H9 (cell line): ENCODE measurements at regions not wholly inside any gene's neighbourhood (a gene's known extent, or its start where the extent isn't known, plus 50 kb on each side); places are given as distances from the start of the nearest gene placed in this dataset.

ENCODE experiments used
- DNase-seq: peaks from one replicate; pipeline ENCODE4 v3.0.0-alpha.2; 2017
- H2AFZ ChIP-seq: one replicate; pipeline ENCODE4 v1.6.1; 2013; ENCODE audit warnings: mild to moderate bottlenecking, low read length, control low read depth, moderate library complexity
- H2AK5ac ChIP-seq: 2 replicates; pipeline ENCODE4 v1.6.1; 2013; ENCODE audit warnings: low read length, control low read depth, mixed read lengths; ENCODE audit not compliant: insufficient read length
- H2BK120ac ChIP-seq: one replicate; pipeline ENCODE4 v1.6.1; 2013; ENCODE audit warnings: low read depth, mild to moderate bottlenecking, low read length, control low read depth, inconsistent platforms; ENCODE audit not compliant: poor library complexity, severe bottlenecking
- H2BK12ac ChIP-seq: 2 replicates; pipeline ENCODE4 v1.6.1; 2013; ENCODE audit warnings: low read length, control low read depth, mixed read lengths, low read depth; ENCODE audit not compliant: insufficient read length
- H2BK15ac ChIP-seq: 2 replicates; pipeline ENCODE4 v1.6.1; 2013; ENCODE audit warnings: low read depth, low read length, control low read depth
- H2BK20ac ChIP-seq: one replicate; pipeline ENCODE4 v1.6.1; 2013; ENCODE audit warnings: low read depth, mild to moderate bottlenecking, low read length, control low read depth, inconsistent platforms; ENCODE audit not compliant: poor library complexity, severe bottlenecking
- H2BK5ac ChIP-seq: 2 replicates; pipeline ENCODE4 v1.6.1; 2013; ENCODE audit warnings: low read length, control low read depth, mixed read lengths; ENCODE audit not compliant: insufficient read length
- H3K14ac ChIP-seq: 2 replicates; pipeline ENCODE4 v1.6.1; 2013; ENCODE audit warnings: low read length, control low read depth; ENCODE audit not compliant: insufficient read depth
- H3K18ac ChIP-seq: 2 replicates; pipeline ENCODE4 v1.6.1; 2013; ENCODE audit warnings: low read depth, mild to moderate bottlenecking, mixed read lengths, low read length, control low read depth; ENCODE audit not compliant: insufficient read length
- H3K23ac ChIP-seq: 2 replicates; pipeline ENCODE4 v1.6.1; 2013; ENCODE audit warnings: low read length, control low read depth, mixed read lengths, low read depth; ENCODE audit not compliant: insufficient read length
- H3K23me2 ChIP-seq: 2 replicates; pipeline ENCODE4 v1.6.1; 2013; ENCODE audit warnings: low read depth, mild to moderate bottlenecking, mixed read lengths, low read length, control low read depth; ENCODE audit not compliant: insufficient read length, poor library complexity, severe bottlenecking
- H3K27ac ChIP-seq: 2 replicates; pipeline ENCODE4 v1.5.1; 2013; ENCODE audit warnings: low read length, control low read depth, mixed read lengths, low read depth; ENCODE audit not compliant: insufficient read length
- H3K27me3 ChIP-seq: 2 replicates; pipeline ENCODE4 v1.6.1; 2013; ENCODE audit warnings: low read length, control low read depth, inconsistent platforms; ENCODE audit not compliant: insufficient read depth
- H3K4ac ChIP-seq: 2 replicates; pipeline ENCODE4 v1.6.1; 2013; ENCODE audit warnings: low read depth, mild to moderate bottlenecking, control low read depth, inconsistent platforms, low read length, moderate library complexity
- H3K4me1 ChIP-seq: 2 replicates; pipeline ENCODE4 v1.6.1; 2013; ENCODE audit warnings: low read length, control low read depth, inconsistent platforms; ENCODE audit not compliant: insufficient read depth
- H3K4me2 ChIP-seq: 2 replicates; pipeline ENCODE4 v1.6.1; 2013; ENCODE audit warnings: low read length, control low read depth, mixed read lengths; ENCODE audit not compliant: insufficient read length, insufficient read depth
- H3K56ac ChIP-seq: 2 replicates; pipeline ENCODE4 v1.6.1; 2013; ENCODE audit warnings: low read depth, mild to moderate bottlenecking, mixed read lengths, low read length, control low read depth; ENCODE audit not compliant: insufficient read length
- H3K79me1 ChIP-seq: 2 replicates; pipeline ENCODE4 v1.6.1; 2013; ENCODE audit warnings: low read depth, mild to moderate bottlenecking, moderate library complexity, low read length, control low read depth, inconsistent platforms; ENCODE audit not compliant: insufficient read depth, poor library complexity, severe bottlenecking
- H3K79me2 ChIP-seq: 2 replicates; pipeline ENCODE4 v1.6.1; 2013; ENCODE audit warnings: low read length, control low read depth, inconsistent platforms; ENCODE audit not compliant: insufficient read depth
- H3K9ac ChIP-seq: 2 replicates; pipeline ENCODE4 v1.6.1; 2013; ENCODE audit warnings: low read length, control low read depth, mixed read lengths; ENCODE audit not compliant: insufficient read length; ENCODE audit errors: extremely low read depth
- H3K9me3 ChIP-seq: one replicate; pipeline ENCODE4 v1.6.1; 2013; ENCODE audit warnings: low read depth, low read length, inconsistent platforms; ENCODE audit not compliant: control insufficient read depth
- H3T11ph ChIP-seq: one replicate; pipeline ENCODE4 v1.6.1; 2013; ENCODE audit warnings: mild to moderate bottlenecking, low read length, control low read depth, inconsistent platforms
- H4K20me1 ChIP-seq: one replicate; pipeline ENCODE4 v1.6.1; 2013; ENCODE audit not compliant: control insufficient read depth, insufficient read length, insufficient read depth
- H4K5ac ChIP-seq: 2 replicates; pipeline ENCODE4 v1.6.1; 2013; ENCODE audit warnings: low read depth, mild to moderate bottlenecking, mixed read lengths, low read length, control low read depth; ENCODE audit not compliant: insufficient read length
- H4K8ac ChIP-seq: replicated peaks from 2 replicates; pipeline ENCODE4 v1.6.1; 2013; ENCODE audit warnings: low read length, control low read depth, mixed read lengths, low read depth; ENCODE audit not compliant: insufficient read length
- H4K91ac ChIP-seq: 2 replicates; pipeline ENCODE4 v1.6.1; 2013; ENCODE audit warnings: low read depth, mild to moderate bottlenecking, moderate library complexity, mixed read lengths, low read length, control low read depth; ENCODE audit not compliant: insufficient read length
- H3K27ac Mint-ChIP-seq, 3 experiments: 2 replicates in 2 of 3; 3 replicates in 1 of 3; pipeline ENCODE4 v1.8.0; 2020 to 2021; ENCODE audit warnings: mixed read lengths in 3 of 3, mild to moderate bottlenecking in 1 of 3, moderate library complexity in 1 of 3
- H3K27me3 Mint-ChIP-seq: 2 replicates; pipeline ENCODE4 v1.8.0; 2021; ENCODE audit warnings: low read depth, mild to moderate bottlenecking, moderate library complexity, mixed read lengths
- H3K36me3 Mint-ChIP-seq, 3 experiments: 2 replicates in 2 of 3; 3 replicates in 1 of 3; pipeline ENCODE4 v1.8.0; 2020 to 2021; ENCODE audit warnings: low read depth in 3 of 3, mixed read lengths in 3 of 3; ENCODE audit not compliant: insufficient read depth in 1 of 3
- H3K4me1 Mint-ChIP-seq, 2 experiments: 2 replicates each; pipeline ENCODE4 v1.8.0; 2020; ENCODE audit warnings: mixed read lengths in 2 of 2
- H3K4me3 Mint-ChIP-seq, 2 experiments: 2 replicates in 1 of 2; 3 replicates in 1 of 2; pipeline ENCODE4 v1.8.0; 2020 to 2021; ENCODE audit warnings: mild to moderate bottlenecking in 2 of 2, mixed read lengths in 2 of 2, moderate library complexity in 1 of 2
- H3K9me3 Mint-ChIP-seq, 2 experiments: 2 replicates in 1 of 2; 3 replicates in 1 of 2; pipeline ENCODE4 v1.8.0; 2020; ENCODE audit warnings: mild to moderate bottlenecking in 2 of 2, mixed read lengths in 2 of 2, moderate library complexity in 1 of 2
- WGBS: extraction: QIAGEN DNeasy Blood & Tissue Kit; methylation state at CpG from one replicate; pipeline ENCODE4 v1.1.7; 2013; ENCODE audit warnings: missing lambda C conversion rate, low lambda C conversion rate, mixed read lengths; ENCODE audit not compliant: insufficient read length; ENCODE audit errors: extremely low coverage; 5-methylcytosine and 5-hydroxymethylcytosine counted together
- TF ChIP-seq, protein P1 (sequence below): fragments of 200-600 bp; sonication (generic); conservative IDR thresholded peaks from 3 replicates; pipeline ENCODE4 v1.8.0; 2021; ENCODE audit warnings: antibody characterized with exemption, mild to moderate bottlenecking

GRCh38 chr7:33731912-33732311, 173.4 kb upstream of the BMPER start:
- H3K9me3 Mint-ChIP-seq = no peaks in the 10 kb centered on the region
- Histone ChIP-seq H2BK12ac (no peak overlapping the region), H3K4ac (no peak overlapping the region), H3K4me2 (no peak overlapping the region), H3K23ac (no peak overlapping the region), H2BK20ac (no peak overlapping the region), H3K23me2 (no peaks in the 10 kb centered on the region), H2BK120ac (no peak overlapping the region), H3K79me1 (no peaks in the 10 kb centered on the region), H3T11ph (no peak overlapping the region), H3K14ac (no peak overlapping the region), H3K27me3 (no peaks in the 10 kb centered on the region), H4K8ac (no peak overlapping the region), H4K91ac (no peak overlapping the region), H4K5ac (no peak overlapping the region), H3K79me2 (no peaks in the 10 kb centered on the region), H3K56ac (no peak overlapping the region), H3K9me3 (no peaks in the 10 kb centered on the region), H3K9ac (no peak overlapping the region), H2BK5ac (no peak overlapping the region), H3K27ac (no peak overlapping the region), H2AFZ (no peak overlapping the region), H4K20me1 (no peaks in the 10 kb centered on the region), H2AK5ac (no peak overlapping the region), H3K4me1 (0 out of 2 replicates have a peak, but pooled peaks cover 2% of the 10 kb centered on the region), H2BK15ac (no peak overlapping the region), H3K18ac (no peak overlapping the region)
- H3K4me1 Mint-ChIP-seq = peaks cover 20 to 26% of the 10 kb centered on the region in 2 experiments
- H3K27me3 Mint-ChIP-seq = peaks cover 2% of the 10 kb centered on the region; the same call in 1 of the 2 replicates
- no peaks in the 10 kb centered on the region; a peak in 2 of 7 replicates for H3K36me3 Mint-ChIP-seq
- no peak for DNase-seq
- WGBS = no CpG with 5 or more reads among the region's 5 CpGs
- no peak overlapping the region for H3K4me3 Mint-ChIP-seq
- TF ChIP-seq, protein P1, sequence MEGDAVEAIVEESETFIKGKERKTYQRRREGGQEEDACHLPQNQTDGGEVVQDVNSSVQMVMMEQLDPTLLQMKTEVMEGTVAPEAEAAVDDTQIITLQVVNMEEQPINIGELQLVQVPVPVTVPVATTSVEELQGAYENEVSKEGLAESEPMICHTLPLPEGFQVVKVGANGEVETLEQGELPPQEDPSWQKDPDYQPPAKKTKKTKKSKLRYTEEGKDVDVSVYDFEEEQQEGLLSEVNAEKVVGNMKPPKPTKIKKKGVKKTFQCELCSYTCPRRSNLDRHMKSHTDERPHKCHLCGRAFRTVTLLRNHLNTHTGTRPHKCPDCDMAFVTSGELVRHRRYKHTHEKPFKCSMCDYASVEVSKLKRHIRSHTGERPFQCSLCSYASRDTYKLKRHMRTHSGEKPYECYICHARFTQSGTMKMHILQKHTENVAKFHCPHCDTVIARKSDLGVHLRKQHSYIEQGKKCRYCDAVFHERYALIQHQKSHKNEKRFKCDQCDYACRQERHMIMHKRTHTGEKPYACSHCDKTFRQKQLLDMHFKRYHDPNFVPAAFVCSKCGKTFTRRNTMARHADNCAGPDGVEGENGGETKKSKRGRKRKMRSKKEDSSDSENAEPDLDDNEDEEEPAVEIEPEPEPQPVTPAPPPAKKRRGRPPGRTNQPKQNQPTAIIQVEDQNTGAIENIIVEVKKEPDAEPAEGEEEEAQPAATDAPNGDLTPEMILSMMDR = no peak
- H3K27ac Mint-ChIP-seq = peak overlapping the region in 2 of 3 experiments; percentile 69 to 95; a peak in 4 of 7 replicates
